C4-2B (cell line): ENCODE measurements at regions not wholly inside any gene's neighbourhood (a gene's known extent, or its start where the extent isn't known, plus 50 kb on each side); places are given as distances from the start of the nearest gene placed in this dataset.

ENCODE experiments used
- CTCF ChIP-seq: fragments of 450-650 bp; conservative IDR thresholded peaks from 2 replicates; pipeline ENCODE4 v1.5.1; 2017; ENCODE audit warnings: mild to moderate bottlenecking
- ZFX ChIP-seq: fragments of 450-650 bp; IDR thresholded peaks from 2 replicates; pipeline ENCODE4 v1.6.1; 2017

GRCh38 chr2:234608946-234609345, 112.1 kb upstream of the ARL4C start:
- TF ChIP-seq CTCF (no peak), ZFX (no peak)
